KMS-11 (cell line): ENCODE measurements at regions not wholly inside any gene's neighbourhood (a gene's known extent, or its start where the extent isn't known, plus 50 kb on each side); places are given as distances from the start of the nearest gene placed in this dataset.

Experiments
- H2AFZ ChIP-seq: fragments of 200-600 bp; sonication (generic); 2 replicates; pipeline ENCODE4 v1.6.1; 2016; ENCODE audit warnings: antibody characterized with exemption, mixed run types, low read depth
- H3K27ac ChIP-seq: fragments of 200-600 bp; sonication (generic); 2 replicates; pipeline ENCODE4 v1.6.1; 2016; ENCODE audit warnings: mild to moderate bottlenecking, mixed run types
- H3K27me3 ChIP-seq: fragments of 200-600 bp; sonication (generic); 2 replicates; pipeline ENCODE4 v1.6.1; 2017; ENCODE audit warnings: mild to moderate bottlenecking, low read depth, mixed run types, moderate library complexity; ENCODE audit not compliant: insufficient read depth
- H3K36me3 ChIP-seq: fragments of 200-600 bp; sonication (generic); 2 replicates; pipeline ENCODE4 v1.6.1; 2017; ENCODE audit warnings: mild to moderate bottlenecking, mixed run types; ENCODE audit not compliant: insufficient read depth
- H3K4me1 ChIP-seq: fragments of 200-600 bp; sonication (generic); 2 replicates; pipeline ENCODE4 v1.6.1; 2016; ENCODE audit warnings: mild to moderate bottlenecking, low read depth, mixed run types; ENCODE audit not compliant: poor library complexity, severe bottlenecking
- H3K4me2 ChIP-seq: fragments of 200-600 bp; sonication (generic); 2 replicates; pipeline ENCODE4 v1.7.0; 2016; ENCODE audit warnings: mild to moderate bottlenecking, mixed run types
- H3K4me3 ChIP-seq: fragments of 200-600 bp; sonication (generic); IDR thresholded peaks from 2 replicates; pipeline ENCODE4 v1.6.1; 2017; ENCODE audit warnings: low read depth, low read length, mixed read lengths; ENCODE audit not compliant: insufficient read depth
- H3K79me2 ChIP-seq: fragments of 200-600 bp; sonication (generic); 2 replicates; pipeline ENCODE4 v1.6.1; 2016; ENCODE audit warnings: low read depth, mixed run types; ENCODE audit not compliant: insufficient read depth
- H3K9ac ChIP-seq: fragments of 200-600 bp; sonication (generic); 2 replicates; pipeline ENCODE4 v1.6.1; 2016; ENCODE audit warnings: mild to moderate bottlenecking, mixed run types
- H4K20me1 ChIP-seq: fragments of 200-600 bp; sonication (generic); 2 replicates; pipeline ENCODE4 v1.6.1; 2016; ENCODE audit warnings: mild to moderate bottlenecking, mixed run types; ENCODE audit not compliant: insufficient read depth
- TF ChIP-seq, protein P1 (sequence below): fragments of 200-600 bp; sonication (generic); conservative IDR thresholded peaks from 2 replicates; pipeline ENCODE4 v1.6.1; 2017; ENCODE audit warnings: low read depth, mild to moderate bottlenecking, antibody characterized with exemption, low read length, moderate library complexity, mixed read lengths

GRCh38 chr2:173583196-173583595, 228.5 kb downstream of the CDCA7 start:
- TF ChIP-seq, protein P1, sequence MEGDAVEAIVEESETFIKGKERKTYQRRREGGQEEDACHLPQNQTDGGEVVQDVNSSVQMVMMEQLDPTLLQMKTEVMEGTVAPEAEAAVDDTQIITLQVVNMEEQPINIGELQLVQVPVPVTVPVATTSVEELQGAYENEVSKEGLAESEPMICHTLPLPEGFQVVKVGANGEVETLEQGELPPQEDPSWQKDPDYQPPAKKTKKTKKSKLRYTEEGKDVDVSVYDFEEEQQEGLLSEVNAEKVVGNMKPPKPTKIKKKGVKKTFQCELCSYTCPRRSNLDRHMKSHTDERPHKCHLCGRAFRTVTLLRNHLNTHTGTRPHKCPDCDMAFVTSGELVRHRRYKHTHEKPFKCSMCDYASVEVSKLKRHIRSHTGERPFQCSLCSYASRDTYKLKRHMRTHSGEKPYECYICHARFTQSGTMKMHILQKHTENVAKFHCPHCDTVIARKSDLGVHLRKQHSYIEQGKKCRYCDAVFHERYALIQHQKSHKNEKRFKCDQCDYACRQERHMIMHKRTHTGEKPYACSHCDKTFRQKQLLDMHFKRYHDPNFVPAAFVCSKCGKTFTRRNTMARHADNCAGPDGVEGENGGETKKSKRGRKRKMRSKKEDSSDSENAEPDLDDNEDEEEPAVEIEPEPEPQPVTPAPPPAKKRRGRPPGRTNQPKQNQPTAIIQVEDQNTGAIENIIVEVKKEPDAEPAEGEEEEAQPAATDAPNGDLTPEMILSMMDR, result no peak
- H3K4me2 ChIP-seq, result no peak overlapping the region
- no peak overlapping the region for H3K4me3 ChIP-seq

DNA sequence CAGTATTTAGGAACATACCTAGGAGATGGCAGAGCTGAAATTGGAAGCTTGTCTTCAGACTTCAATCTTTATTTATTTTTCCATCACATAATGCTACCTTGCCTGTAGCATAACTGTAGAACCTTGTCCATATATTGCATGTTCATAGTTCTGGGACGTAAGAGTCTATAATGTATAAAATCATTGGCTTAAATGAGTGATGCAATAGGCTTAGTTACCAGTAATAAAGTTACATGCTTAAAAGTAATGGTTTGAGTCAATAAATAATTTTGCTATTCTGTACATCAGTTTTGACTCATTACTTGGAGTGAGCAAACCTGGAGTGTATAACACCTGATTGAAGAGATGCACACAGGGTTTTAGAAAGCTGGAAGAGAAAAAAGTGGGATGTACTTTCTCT, 229.3 kb downstream of the CDCA7 start:
- Histone ChIP-seq H3K9ac (no peak overlapping the region), H3K4me3 (no peak overlapping the region), H2AFZ (no peak overlapping the region), H3K27me3 (no peaks in the 10 kb centered on the region), H3K79me2 (no peaks in the 10 kb centered on the region), H3K27ac (no peak overlapping the region), H3K4me1 (no peaks in the 10 kb centered on the region), H3K4me2 (no peak overlapping the region), H3K36me3 (no peaks in the 10 kb centered on the region), H4K20me1 (no peaks in the 10 kb centered on the region)
- TF ChIP-seq, protein P1, result no peak

More at GRCh38 chr2:173583196-173583595, 228.5 kb downstream of the CDCA7 start:
- Histone ChIP-seq H3K79me2 (no peaks in the 10 kb centered on the region), H4K20me1 (no peaks in the 10 kb centered on the region), H3K27ac (no peak overlapping the region), H3K4me1 (no peaks in the 10 kb centered on the region), H3K9ac (no peak overlapping the region), H2AFZ (no peak overlapping the region), H3K27me3 (no peaks in the 10 kb centered on the region), H3K36me3 (no peaks in the 10 kb centered on the region)

DNA sequence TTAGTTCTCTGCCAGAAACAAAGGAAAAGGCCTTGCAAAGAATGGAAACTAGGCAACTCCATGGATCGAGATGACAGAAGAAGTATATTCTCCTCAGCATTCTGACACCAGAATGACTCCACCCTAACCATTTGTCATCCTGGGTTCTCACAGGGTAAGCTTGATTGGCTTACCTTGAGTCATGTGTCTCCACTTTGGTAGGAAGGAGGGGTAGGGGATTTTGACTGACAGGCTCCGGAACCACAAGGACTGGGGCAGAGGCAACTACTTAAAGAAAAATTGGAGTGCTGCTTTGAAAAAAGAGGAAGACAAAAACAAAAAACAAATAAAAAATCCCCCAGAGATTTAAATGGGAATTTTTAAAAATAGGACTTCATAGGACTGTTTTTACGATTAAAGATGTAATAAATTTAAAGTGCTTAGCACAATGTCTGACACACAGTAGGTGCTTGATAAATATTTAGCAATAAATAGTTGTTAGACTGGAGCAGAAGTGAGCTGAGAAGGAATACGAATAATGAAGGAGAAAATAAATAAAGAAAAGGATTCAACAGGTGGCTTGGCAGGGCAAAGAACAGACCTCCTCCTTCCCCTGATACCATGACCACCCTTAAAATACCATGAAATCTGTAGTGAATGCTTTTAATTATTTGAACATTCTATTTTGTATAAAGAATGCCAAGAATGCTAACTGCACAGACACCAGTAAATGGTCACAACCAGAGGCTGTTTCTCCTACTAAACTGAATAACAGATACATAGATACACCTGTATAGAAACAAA, 230.2 kb downstream of the CDCA7 start:
- H2AFZ ChIP-seq, result no peak overlapping the region
- H3K36me3 ChIP-seq, result no peaks in the 10 kb centered on the region
- H3K27me3 ChIP-seq, result no peaks in the 10 kb centered on the region
- H3K4me1 ChIP-seq, result no peaks in the 10 kb centered on the region
- H4K20me1 ChIP-seq, result no peaks in the 10 kb centered on the region
- no peak overlapping the region for H3K27ac ChIP-seq
- TF ChIP-seq, protein P1, result no peak
- H3K79me2 ChIP-seq, result no peaks in the 10 kb centered on the region
- no peak overlapping the region for H3K4me2 ChIP-seq
- H3K9ac ChIP-seq, result no peak overlapping the region
- H3K4me3 ChIP-seq, result no peak overlapping the region

- no peak overlapping the region for H3K4me3 ChIP-seq
- TF ChIP-seq, protein P1, result no peak
- H3K4me1 ChIP-seq, result no peaks in the 10 kb centered on the region
- H3K27ac ChIP-seq, result no peak overlapping the region
- H4K20me1 ChIP-seq, result no peaks in the 10 kb centered on the region
- H3K9ac ChIP-seq, result no peak overlapping the region
- H3K36me3 ChIP-seq, result no peaks in the 10 kb centered on the region
- H2AFZ ChIP-seq, result no peak overlapping the region
- no peak overlapping the region for H3K4me2 ChIP-seq
- no peaks in the 10 kb centered on the region for H3K27me3 ChIP-seq
- H3K79me2 ChIP-seq, result no peaks in the 10 kb centered on the region
These were observed 234.3 kb downstream of the CDCA7 start for GRCh38 chr2:173588931-173589369.
